ENCODE measurements at regions not wholly inside any gene's neighbourhood (a gene's known extent, or its start where the extent isn't known, plus 50 kb on each side); places are given as distances from the start of the nearest gene placed in this dataset.
"Not testable (repeated sequence)": the region's sequence is repeated elsewhere in the genome, so short reads cannot be mapped to it uniquely, and the experiment has no call there.

- TF ChIP-seq, protein P1, sequence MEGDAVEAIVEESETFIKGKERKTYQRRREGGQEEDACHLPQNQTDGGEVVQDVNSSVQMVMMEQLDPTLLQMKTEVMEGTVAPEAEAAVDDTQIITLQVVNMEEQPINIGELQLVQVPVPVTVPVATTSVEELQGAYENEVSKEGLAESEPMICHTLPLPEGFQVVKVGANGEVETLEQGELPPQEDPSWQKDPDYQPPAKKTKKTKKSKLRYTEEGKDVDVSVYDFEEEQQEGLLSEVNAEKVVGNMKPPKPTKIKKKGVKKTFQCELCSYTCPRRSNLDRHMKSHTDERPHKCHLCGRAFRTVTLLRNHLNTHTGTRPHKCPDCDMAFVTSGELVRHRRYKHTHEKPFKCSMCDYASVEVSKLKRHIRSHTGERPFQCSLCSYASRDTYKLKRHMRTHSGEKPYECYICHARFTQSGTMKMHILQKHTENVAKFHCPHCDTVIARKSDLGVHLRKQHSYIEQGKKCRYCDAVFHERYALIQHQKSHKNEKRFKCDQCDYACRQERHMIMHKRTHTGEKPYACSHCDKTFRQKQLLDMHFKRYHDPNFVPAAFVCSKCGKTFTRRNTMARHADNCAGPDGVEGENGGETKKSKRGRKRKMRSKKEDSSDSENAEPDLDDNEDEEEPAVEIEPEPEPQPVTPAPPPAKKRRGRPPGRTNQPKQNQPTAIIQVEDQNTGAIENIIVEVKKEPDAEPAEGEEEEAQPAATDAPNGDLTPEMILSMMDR (IDR thresholded peaks at IDR 0.05; ENCODE audit: low read length, missing control alignments) = no peak
- DNase-seq (ENCODE audit: low read depth) = no peak
- no peak overlapping the region for H3K4me3 ChIP-seq (replicated peaks; ENCODE audit: low read depth, low read length)
Observed at GRCh38 chr3:43817825-43818224, 127.1 kb downstream of the ABHD5 start.

GRCh38 chr3:43818229-43818628 lies 127.5 kb downstream of the ABHD5 start:
- no peak for DNase-seq (ENCODE audit: low read depth)
- H3K4me3 ChIP-seq (replicated peaks; ENCODE audit: low read depth, low read length) = no peak overlapping the region
- TF ChIP-seq, protein P1 (IDR thresholded peaks at IDR 0.05; ENCODE audit: low read length, missing control alignments) = no peak

GRCh38 chr3:43838009-43838758 lies 147.4 kb downstream of the ABHD5 start:
- TF ChIP-seq, protein P1 (IDR thresholded peaks at IDR 0.05; ENCODE audit: low read length, missing control alignments) = no peak
- no peak for DNase-seq (ENCODE audit: low read depth)
- no peak overlapping the region for H3K4me3 ChIP-seq (replicated peaks; ENCODE audit: low read depth, low read length)

GRCh38 chr3:43838877-43839276 lies 148.1 kb downstream of the ABHD5 start:
- H3K4me3 ChIP-seq (replicated peaks; ENCODE audit: low read depth, low read length) = no peak overlapping the region
- TF ChIP-seq, protein P1 (IDR thresholded peaks at IDR 0.05; ENCODE audit: low read length, missing control alignments) = no peak
- DNase-seq (ENCODE audit: low read depth) = no peak

DNA sequence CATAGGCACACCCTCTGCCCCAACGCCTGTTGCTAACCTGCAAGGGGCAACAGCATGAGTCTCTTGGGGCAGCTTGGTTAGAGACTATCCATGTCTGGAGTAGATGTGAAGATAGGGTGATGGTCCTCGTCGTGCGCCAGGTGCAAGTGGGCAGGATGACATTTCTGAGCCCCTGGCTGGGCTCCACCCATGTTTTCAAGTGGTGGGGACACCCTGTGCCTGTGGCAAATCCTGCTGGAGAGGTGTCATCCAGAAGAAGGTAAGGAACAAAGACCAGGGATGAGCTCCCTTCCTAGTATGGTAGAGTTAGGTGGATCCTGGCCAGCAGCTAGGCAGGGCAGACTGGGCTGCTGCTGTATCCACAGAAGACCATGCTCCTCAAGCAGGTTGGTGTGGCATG lies 152.6 kb downstream of the ABHD5 start:
- TF ChIP-seq, protein P1 (IDR thresholded peaks at IDR 0.05; ENCODE audit: low read length, missing control alignments) = no peak
- no peak overlapping the region for H3K4me3 ChIP-seq (replicated peaks; ENCODE audit: low read depth, low read length)
- DNase-seq (ENCODE audit: low read depth) = no peak

GRCh38 chr3:43844757-43845156 lies 154.0 kb downstream of the ABHD5 start:
- no peak overlapping the region for H3K4me3 ChIP-seq (replicated peaks; ENCODE audit: low read depth, low read length)
- no peak for DNase-seq (ENCODE audit: low read depth)
- TF ChIP-seq, protein P1 (IDR thresholded peaks at IDR 0.05; ENCODE audit: low read length, missing control alignments) = no peak

DNA sequence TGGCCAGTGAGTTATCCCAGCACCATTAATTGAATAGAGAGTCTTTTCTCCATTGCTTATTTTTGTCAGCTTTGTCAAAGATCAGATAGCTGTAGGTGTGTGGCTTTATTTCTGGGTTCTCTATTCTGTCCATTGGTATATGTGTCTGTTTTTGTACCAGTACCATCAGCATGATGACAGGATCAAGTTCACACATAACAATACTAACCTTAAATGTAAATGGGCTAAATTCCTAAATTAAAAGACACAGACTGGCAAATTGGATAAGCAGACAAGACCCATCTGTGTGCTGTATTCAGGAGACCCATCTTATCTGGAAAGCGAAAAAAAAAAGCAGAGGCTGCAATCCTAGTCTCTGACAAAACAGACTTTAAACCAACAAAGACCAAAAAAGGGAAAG lies 154.8 kb downstream of the ABHD5 start:
- not testable (repeated sequence) for H3K4me3 ChIP-seq (replicated peaks; ENCODE audit: low read depth, low read length); DNase-seq (ENCODE audit: low read depth)

Measured in fibroblast of pulmonary artery (primary cell).